Suprapubic skin (tissue), 4 donors: ENCODE measurements at regions not wholly inside any gene's neighbourhood (a gene's known extent, or its start where the extent isn't known, plus 50 kb on each side); places are given as distances from the start of the nearest gene placed in this dataset.

Experiments
- DNase-seq, 2 donors: peaks; one replicate each; pipeline ENCODE4 v3.0.0-alpha.2; 2019; ENCODE audit warnings: low spot score in 2 of 2
- H3K27ac ChIP-seq: fragments of 200-600 bp; sonication (generic); one replicate; pipeline ENCODE4 v1.5.1; 2019
- H3K27me3 ChIP-seq: fragments of 200-600 bp; sonication (generic); one replicate; pipeline ENCODE4 v1.5.1; 2019
- H3K36me3 ChIP-seq: fragments of 200-600 bp; sonication (generic); one replicate; pipeline ENCODE4 v1.5.1; 2019
- H3K4me1 ChIP-seq: fragments of 200-600 bp; sonication (generic); one replicate; pipeline ENCODE4 v1.5.1; 2019
- H3K4me3 ChIP-seq: fragments of 200-600 bp; sonication (generic); one replicate; pipeline ENCODE4 v1.5.1; 2019; ENCODE audit warnings: mild to moderate bottlenecking
- H3K9me3 ChIP-seq: fragments of 200-600 bp; sonication (generic); one replicate; pipeline ENCODE4 v1.5.1; 2019
- EP300 ChIP-seq: sonication (generic); formaldehyde crosslinking; IDR thresholded peaks from one replicate; pipeline ENCODE4 v1.6.1; 2017; ENCODE audit warnings: antibody characterized with exemption
- POLR2A ChIP-seq, 2 donors: fragments of 450-650 bp; IDR thresholded peaks; one replicate each; pipeline ENCODE4 v1.6.1; 2017; ENCODE audit warnings: antibody characterized with exemption in 2 of 2, mild to moderate bottlenecking in 2 of 2, moderate library complexity in 2 of 2
- POLR2AphosphoS5 ChIP-seq, 3 donors: sonication (generic); formaldehyde crosslinking; IDR thresholded peaks; one replicate each; pipeline ENCODE4 v1.6.1; 2017; ENCODE audit warnings: antibody characterized with exemption in 3 of 3
- WGBS: methylation state at CpG from one replicate; pipeline ENCODE4 v1.1.5; 2018; 5-methylcytosine and 5-hydroxymethylcytosine counted together
- TF ChIP-seq, protein P1 (sequence below), 2 donors: fragments of 200-600 bp in 1 of 2; fragments of 450-650 bp in 1 of 2; sonication (generic) in 1 of 2; IDR thresholded peaks; one replicate each; pipeline ENCODE4 v1.5.1; 2016 to 2019; ENCODE audit warnings: antibody characterized with exemption in 2 of 2, mild to moderate bottlenecking in 1 of 2, moderate library complexity in 1 of 2

DNA sequence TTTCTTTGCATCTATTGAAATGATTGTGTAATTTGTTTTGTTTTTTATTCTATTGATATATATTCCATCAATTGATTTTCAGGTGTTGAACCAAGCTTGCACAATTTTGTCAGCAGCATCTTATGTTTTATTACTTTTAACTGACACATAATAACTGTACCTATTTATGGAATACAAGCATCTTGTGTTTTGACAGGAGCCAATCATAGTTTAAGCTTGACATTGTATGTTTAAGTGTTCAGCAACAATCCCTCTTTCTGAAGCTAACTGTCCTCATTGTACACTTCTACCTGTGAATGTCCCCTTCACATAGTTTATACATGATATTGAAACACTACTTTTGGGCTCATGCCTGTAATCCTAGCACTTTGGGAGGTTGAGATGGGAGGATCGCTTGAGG is 1017.6 kb upstream of the GYPC start:
- TF ChIP-seq POLR2A (IDR thresholded peaks at IDR 0.05) = no peak
- TF ChIP-seq, protein P1, sequence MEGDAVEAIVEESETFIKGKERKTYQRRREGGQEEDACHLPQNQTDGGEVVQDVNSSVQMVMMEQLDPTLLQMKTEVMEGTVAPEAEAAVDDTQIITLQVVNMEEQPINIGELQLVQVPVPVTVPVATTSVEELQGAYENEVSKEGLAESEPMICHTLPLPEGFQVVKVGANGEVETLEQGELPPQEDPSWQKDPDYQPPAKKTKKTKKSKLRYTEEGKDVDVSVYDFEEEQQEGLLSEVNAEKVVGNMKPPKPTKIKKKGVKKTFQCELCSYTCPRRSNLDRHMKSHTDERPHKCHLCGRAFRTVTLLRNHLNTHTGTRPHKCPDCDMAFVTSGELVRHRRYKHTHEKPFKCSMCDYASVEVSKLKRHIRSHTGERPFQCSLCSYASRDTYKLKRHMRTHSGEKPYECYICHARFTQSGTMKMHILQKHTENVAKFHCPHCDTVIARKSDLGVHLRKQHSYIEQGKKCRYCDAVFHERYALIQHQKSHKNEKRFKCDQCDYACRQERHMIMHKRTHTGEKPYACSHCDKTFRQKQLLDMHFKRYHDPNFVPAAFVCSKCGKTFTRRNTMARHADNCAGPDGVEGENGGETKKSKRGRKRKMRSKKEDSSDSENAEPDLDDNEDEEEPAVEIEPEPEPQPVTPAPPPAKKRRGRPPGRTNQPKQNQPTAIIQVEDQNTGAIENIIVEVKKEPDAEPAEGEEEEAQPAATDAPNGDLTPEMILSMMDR (IDR thresholded peaks at IDR 0.05) = no peak
- no peak for TF ChIP-seq EP300
- no peak for TF ChIP-seq POLR2AphosphoS5 (IDR thresholded peaks at IDR 0.05)
- no peaks in the 10 kb centered on the region for H3K27me3 ChIP-seq
- 97% methylated on average over 1 of the region's 1 CpG for WGBS
- no peak overlapping the region for H3K4me3 ChIP-seq
- H3K9me3 ChIP-seq = no peaks in the 10 kb centered on the region
- no peaks in the 10 kb centered on the region for H3K4me1 ChIP-seq
- no peak overlapping the region for H3K27ac ChIP-seq
- DNase-seq = no peak
- H3K36me3 ChIP-seq = no peaks in the 10 kb centered on the region

- Histone ChIP-seq H3K9me3 (no peaks in the 10 kb centered on the region), H3K27ac (no peak overlapping the region), H3K4me3 (no peak overlapping the region), H3K4me1 (no peaks in the 10 kb centered on the region), H3K27me3 (no peaks in the 10 kb centered on the region), H3K36me3 (no peaks in the 10 kb centered on the region)
- WGBS = 82% methylated on average over 2 of the region's 2 CpGs
- TF ChIP-seq, protein P1 (IDR thresholded peaks at IDR 0.05) = no peak
- no peak for TF ChIP-seq EP300
- TF ChIP-seq POLR2AphosphoS5 (IDR thresholded peaks at IDR 0.05) = no peak
- no peak for TF ChIP-seq POLR2A (IDR thresholded peaks at IDR 0.05)
- no peak for DNase-seq
Measured at GRCh38 chr2:125642032-125642431, 1013.9 kb upstream of the GYPC start.

- 46% methylated on average over 2 of the region's 2 CpGs for WGBS
- DNase-seq = no peak
- TF ChIP-seq, protein P1 (IDR thresholded peaks at IDR 0.05) = no peak
- Histone ChIP-seq H3K27me3 (no peaks in the 10 kb centered on the region), H3K27ac (no peak overlapping the region), H3K36me3 (no peaks in the 10 kb centered on the region), H3K4me1 (no peaks in the 10 kb centered on the region), H3K4me3 (no peak overlapping the region), H3K9me3 (no peaks in the 10 kb centered on the region)
Measured at GRCh38 chr2:125643128-125643527, 1012.8 kb upstream of the GYPC start.

DNA sequence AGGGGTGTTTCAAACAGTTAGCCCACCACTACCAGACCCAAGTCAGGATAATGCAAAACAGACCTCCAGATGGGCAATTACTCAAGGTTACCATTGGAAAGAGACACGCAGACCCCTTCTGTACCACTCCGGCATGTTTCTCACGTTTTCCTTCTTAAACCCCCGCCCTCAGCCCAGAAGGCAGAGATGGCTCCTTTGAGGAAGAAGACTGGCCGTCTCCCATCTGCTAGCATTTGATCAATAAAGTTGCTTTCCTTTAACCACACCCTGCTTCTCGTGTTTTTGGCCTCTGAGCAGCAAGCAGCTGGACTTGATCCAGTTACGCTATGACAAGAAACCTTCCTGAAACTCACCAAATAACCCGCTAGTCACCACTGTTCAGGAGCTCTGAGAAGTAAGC is 1012.4 kb upstream of the GYPC start:
- TF ChIP-seq POLR2A (IDR thresholded peaks at IDR 0.05) = no peak
- no peak for TF ChIP-seq POLR2AphosphoS5 (IDR thresholded peaks at IDR 0.05)
- TF ChIP-seq, protein P1 (IDR thresholded peaks at IDR 0.05) = no peak
- TF ChIP-seq EP300 = no peak
- 31% methylated on average over 8 of the region's 8 CpGs for WGBS
- H3K36me3 ChIP-seq = no peaks in the 10 kb centered on the region
- no peaks in the 10 kb centered on the region for H3K4me1 ChIP-seq
- no peak overlapping the region for H3K27ac ChIP-seq
- DNase-seq = no peak
- H3K27me3 ChIP-seq = no peaks in the 10 kb centered on the region
- no peaks in the 10 kb centered on the region for H3K9me3 ChIP-seq
- no peak overlapping the region for H3K4me3 ChIP-seq

DNA sequence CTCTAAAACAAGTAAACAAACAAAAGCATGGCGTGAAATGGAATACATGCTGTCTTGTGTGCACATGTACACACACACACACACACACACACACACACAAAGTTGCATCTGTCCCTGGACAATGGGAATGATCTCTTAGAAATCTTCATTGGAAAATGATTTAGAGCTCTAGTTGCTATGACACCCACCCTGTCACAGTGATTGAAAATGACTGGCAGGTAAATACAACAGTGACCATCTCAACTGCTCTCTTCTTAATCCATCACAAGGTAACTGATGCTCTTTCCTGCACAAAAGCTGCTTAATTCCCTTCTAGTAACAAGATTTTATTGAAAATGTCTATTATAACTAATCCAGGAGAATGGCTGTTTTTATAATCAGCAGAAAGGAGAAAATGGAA is 1011.7 kb upstream of the GYPC start:
- TF ChIP-seq EP300 = no peak
- no peak for TF ChIP-seq POLR2AphosphoS5 (IDR thresholded peaks at IDR 0.05)
- TF ChIP-seq, protein P1 (IDR thresholded peaks at IDR 0.05) = no peak
- TF ChIP-seq POLR2A (IDR thresholded peaks at IDR 0.05) = no peak
- Histone ChIP-seq H3K27ac (no peak overlapping the region), H3K9me3 (no peaks in the 10 kb centered on the region), H3K27me3 (no peaks in the 10 kb centered on the region), H3K36me3 (no peaks in the 10 kb centered on the region), H3K4me1 (no peaks in the 10 kb centered on the region), H3K4me3 (no peak overlapping the region)
- no peak for DNase-seq
- WGBS = 91% methylated on average over 1 of the region's 1 CpG
